HT1080 (cell line): ENCODE measurements at regions not wholly inside any gene's neighbourhood (a gene's known extent, or its start where the extent isn't known, plus 50 kb on each side); places are given as distances from the start of the nearest gene placed in this dataset.
"Not testable (repeated sequence)": the region's sequence is repeated elsewhere in the genome, so short reads cannot be mapped to it uniquely, and the experiment has no call there.

Source experiments
- DNase-seq: peaks from one replicate; pipeline ENCODE4 v3.0.0-alpha.2; 2015; ENCODE audit warnings: low read depth

DNA sequence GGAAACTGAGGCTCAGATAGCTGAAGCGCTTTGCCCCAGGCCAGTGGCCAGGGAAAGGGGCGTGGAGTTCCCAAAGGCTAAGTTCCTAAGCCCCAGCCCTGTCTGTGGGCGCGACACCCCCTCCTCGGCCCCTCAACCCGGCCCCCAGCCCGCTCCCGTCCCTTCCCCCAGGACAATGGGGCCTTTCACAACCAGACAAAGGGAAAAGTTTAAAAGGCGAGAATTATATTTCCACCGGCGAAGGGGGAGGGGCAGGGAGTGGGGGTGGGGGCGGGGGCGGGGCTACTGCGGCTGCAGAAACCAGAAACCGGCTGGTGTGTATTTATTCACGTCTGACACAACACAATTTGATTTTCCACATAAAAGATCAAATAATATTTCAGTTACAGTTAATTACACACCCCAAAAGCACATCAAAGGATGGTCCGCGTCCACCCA is 192.1 kb downstream of the MN1 start:
- DNase-seq: no peak

DNA sequence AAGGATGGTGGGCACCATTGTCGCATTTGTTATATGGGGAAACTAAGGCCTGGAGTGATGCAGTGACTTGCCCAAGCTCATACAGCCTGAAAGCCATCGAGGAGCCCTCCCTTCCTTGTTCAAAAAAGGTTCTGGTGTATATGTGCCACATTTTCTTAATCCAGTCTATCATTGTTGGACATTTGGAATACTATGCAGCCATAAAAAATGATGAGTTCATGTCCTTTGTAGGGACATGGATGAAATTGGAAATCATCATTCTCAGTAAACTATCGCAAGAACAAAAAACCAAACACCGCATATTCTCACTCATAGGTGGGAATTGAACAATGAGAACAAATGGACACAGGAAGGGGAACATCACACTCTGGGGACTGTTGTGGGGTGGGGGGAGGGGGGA is 191.4 kb downstream of the MN1 start:
- DNase-seq: not testable (repeated sequence)

DNA sequence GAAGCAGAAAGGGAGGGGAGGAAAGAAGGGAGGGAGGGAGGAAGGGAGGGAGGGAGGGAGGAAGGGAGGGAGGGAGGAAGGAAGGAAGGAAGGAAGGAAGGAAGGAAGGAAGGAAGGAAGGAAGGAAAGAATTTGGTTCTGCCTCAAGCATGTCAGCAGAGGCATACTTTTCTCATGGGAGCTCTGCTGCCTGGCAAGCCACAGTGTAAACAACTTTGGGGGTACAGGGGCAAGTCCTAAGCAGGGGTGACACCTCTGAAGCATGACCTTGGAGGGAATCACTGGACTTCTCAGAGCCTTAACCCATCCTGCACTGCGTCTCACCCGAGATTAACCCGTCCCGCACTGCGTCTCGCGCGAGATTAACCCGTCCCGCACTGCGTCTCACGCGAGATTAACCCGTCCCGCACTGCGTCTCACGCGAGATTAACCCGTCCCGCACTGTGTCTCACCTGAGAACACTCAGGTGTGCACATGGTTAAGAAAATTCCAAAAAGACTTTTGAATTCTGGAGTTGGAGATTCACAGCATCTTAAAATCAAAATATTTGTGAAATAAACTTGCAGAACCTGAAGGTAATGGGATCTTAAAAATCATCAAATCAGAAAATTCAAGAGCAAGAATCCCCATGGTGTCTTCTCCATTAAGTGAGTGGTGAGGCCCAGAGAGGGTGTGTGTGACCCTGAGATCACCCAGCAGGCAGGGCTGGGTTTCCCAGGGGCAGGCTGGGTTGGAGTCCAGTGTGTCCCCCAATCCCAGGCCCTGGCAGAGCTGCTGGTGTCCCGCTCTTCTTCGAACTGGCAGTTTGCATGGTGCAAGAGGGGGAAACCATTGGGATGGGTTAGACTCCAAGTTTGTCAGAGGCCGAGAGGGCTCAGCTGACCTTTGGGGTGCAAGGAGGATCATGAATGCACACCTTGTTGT is 190.4 kb downstream of the MN1 start:
- DNase-seq: no peak

DNA sequence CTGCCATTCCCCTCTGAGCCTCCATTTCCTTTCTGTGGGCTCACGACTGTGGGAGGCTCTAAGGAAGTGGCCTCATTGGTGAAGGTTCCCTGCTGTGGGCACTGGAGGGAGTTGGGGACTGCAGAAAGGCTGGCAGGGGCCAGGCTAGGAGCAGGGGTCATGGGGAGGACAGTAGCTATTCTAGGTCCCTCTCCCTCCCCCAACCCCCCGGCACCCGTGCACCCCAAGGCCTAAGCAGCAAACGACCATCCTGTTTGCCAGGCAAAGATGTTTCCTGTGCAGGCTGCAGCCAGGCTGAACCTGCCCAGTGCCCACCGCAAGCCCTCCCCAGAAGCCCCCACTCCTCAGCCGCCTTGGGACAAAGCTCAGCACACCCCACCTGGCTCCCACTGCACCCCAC is 189.4 kb downstream of the MN1 start:
- no peak for DNase-seq

DNA sequence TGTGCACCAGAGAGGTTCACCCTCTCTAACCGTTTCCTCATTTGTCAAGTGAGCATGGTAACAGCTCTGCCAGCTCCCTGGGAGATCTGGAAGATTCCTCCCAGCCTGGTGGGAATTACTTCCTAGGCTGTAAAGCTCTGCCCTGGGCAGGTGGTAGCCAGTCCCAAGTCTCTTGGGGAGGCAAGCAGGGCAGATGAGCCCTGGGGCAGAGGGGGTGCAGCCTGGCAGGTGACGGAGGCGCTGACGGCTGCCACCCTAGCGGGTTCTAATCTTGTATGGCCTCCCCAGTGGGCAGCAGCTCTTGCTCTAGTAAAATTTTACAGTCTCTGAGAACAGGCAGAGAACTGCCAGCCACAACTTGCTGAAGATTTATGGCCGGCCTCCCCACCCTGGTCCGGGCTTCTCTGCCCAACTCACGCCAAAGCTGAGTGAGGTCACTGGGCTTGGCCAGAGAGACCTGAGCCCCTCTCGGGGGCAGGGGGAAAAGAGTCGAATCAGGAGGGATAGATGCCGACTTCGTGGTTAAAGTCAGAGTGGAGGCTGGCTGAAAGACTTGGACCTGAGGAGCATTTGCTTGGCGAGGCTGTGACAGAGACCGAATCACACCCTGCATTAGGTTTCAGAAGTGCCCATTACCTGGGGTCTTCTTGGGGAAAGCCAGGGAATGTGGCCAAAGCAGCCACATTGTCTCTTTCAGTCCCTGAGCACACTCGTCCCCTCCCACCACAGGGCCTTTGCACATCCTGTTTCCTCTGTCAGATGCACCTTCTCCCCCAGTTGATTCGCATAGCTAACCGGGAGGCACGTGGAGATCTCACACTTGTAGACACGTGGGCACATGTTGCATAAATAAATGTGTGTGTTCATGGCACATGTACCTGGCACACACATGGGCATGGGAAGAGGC is 188.2 kb downstream of the MN1 start:
- DNase-seq: no peak

DNA sequence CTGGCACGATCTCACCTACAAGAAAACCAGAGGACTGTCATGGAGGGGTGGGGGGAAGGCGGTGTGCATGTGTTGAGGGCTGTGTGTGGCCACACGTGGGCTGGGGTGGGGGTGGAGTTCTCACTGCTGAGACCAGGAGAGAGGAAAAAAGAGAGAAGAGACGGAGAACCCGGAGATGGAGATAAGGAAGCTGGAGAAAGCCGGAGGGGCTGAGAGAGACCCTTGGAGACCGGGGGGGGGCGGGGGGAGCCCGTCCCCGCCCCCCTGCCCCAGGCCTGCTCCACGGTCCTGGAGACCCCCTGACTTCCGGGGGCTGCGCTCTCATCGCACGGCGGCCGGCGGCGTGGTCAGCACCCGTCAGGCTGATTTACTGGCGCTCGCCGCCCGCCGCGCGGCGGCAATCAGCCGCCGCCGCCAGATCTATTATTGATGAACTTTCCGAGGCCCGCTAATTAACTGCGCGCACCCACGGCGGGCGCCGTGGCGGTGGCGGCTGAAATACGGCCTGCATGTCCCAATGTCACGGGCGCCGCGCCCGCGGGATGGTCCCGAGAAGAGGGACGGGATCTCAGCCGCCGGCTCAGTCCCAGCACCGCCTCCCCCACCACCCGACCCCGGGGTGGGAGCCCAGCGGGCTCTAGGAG is 187.4 kb downstream of the MN1 start:
- no peak for DNase-seq

DNA sequence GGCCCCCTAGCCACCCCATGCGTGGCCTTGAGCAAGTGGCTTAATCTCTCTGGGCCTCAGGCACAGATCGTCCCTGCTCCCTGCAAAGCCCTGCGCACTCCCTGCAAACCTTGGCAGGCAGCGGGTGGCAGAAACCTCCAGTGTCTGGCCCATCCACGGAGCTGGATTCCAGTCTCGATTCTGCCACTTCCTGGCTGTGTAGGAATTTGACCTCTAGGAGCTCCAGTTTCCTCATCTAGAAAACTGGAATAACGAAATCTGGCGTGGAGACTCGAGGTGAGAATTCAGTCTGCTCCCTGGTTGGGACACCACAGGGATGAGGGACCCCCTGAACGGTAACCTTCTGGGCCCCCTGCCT is 186.9 kb downstream of the MN1 start:
- no peak for DNase-seq

DNA sequence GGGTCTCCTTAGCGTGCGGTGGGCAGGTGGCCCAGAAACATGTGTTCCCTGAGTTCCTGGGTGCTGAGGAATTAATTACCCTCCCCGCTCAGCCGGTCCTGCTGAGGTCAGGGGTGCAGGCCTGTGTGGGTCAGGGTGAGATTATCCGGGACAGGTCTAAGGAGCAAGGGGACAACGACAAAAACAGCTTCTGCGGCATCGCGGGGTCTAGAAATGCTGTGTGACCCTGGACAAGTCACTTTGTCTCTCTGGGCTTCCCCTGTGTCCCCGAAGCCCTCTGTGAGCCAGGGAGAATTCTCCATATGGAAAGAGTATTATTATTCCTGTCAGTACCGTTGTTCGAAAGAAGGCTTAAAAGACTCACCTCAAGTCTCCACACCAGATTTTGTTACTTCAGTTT is 186.1 kb downstream of the MN1 start:
- DNase-seq: no peak

DNA sequence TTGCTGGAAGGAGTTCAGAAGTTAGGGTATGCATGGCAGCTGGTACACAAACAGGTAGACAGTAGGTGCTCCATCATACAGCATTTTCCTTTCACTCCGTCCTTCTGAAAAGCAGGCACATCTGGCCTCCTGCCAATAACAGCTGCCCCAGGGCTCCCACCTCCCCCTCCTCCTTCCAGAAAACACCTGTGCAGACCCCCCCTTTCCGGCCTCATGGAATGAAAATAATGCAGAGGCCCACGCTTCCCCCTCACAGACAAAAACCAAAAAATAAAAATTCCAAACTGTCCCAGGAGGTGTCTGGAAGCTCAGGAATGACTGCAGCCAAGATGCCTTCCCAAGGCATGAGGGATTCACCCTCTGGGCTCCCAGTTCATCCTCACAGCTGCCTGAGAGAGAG is 185.5 kb downstream of the MN1 start:
- DNase-seq: no peak

DNA sequence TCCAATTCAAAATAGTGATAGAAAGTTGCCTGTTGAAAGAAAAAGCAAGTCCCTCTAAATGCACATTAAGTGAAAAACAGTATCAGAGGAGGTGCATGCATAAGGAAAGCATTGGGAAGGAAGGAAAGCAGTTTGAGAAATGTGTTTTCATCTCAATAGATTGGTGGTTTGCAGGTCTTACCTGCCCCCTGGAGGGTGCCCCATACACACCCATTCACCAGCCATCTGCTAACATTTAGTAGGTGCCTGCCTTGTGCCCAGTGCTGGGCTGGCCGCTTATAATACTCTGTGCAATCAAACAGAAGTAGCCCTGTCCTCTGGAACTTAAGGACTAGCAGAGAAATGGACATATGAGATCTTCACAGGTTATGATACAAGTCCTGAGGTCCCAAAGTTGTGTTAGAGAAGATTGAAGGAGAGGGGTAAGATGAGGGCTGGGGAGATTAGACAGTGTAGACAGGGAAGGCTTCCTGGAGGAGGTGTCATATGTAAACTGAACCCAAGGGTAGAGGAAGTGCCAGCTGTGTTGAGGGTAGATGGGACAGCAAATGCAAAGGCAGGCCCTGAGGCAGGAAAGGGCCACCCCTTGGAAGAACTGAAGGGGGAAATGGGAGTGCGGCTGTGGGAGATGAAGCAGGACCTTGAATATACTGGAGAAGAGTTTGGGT is 184.2 kb downstream of the MN1 start:
- no peak for DNase-seq

DNA sequence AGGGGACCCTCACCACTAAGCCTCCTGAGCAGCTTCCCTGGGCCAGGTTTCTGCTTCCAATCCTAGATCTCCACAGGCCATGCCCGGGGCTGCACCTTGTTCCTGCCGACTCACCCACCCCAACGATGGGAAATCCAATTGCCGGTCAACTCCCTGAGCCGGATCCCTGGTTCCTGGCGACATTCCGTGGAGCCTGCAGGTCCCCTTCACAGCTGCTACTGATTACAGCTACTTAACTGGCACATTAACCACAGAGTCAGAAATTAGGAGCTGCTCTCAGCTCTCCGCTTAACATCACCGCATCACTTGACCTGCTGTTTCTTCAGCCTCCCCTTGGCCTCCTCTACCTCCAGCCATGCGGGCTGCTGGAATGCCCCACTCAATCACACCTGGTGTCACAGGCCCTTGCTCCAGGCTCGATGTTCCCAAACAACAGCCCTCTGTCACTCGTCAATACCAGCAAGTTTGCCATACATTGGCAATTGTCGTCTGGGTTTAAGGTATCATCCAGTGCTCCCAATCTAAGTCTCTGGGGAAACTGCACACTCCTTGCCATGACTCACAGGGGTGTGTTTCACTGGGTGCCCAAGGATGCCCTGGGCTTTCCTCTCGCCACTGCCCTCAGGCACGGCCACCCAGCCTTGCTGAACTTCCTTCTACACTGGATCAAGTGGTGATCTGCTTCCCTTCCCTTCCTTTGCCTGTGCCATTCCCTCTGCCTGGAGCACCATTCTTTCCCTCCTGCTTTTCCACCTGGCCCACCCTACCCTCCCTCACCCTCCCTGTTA is 181.0 kb downstream of the MN1 start:
- DNase-seq: no peak

DNA sequence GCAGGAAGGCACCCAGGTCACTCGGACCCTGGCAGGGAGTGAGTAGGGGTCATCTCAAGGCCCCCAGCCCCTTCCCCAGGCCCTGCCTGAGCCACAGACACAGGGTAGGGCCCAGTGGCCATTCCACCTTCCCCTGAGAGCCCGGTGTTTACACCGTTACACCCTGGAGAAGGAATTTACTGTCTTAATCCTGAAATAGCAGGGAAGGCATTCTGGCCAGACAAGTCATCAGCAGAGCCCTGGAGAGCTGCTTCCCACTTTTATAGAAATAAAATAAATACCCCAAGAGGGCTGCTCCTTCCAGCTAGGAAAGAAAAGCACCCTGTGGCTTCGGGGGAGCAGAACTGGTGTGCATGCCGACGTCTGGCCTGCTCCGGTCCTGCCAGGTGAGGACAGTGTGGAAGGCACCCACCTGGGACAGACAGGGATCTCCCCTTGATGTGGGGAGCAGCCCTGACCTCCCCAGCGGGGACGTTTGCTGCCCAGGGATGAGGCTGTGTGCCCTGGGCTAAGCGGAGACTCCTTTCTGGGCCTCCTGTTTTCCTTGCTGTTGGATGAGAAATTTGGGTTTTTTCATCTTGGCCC is 180.0 kb downstream of the MN1 start:
- DNase-seq: no peak

DNA sequence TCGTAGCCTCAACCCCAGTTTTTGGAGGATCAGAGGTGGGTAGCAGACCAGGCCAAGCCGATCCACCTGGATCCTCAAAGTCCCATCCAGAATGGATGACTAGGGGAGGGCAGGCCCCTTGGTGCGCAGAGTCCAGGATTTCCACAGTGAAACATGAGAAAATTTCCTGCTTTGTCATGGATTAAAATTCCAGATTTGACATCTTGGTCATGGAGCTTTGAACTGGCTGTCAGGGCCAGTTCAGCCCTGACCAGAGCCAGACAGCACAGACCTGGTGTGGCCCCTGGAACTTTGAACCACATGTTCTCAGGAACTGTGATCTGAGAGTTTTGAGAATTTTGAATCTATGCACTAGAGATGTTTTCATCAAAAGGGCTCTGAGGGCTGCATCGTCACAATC is 177.5 kb downstream of the MN1 start:
- no peak for DNase-seq

DNA sequence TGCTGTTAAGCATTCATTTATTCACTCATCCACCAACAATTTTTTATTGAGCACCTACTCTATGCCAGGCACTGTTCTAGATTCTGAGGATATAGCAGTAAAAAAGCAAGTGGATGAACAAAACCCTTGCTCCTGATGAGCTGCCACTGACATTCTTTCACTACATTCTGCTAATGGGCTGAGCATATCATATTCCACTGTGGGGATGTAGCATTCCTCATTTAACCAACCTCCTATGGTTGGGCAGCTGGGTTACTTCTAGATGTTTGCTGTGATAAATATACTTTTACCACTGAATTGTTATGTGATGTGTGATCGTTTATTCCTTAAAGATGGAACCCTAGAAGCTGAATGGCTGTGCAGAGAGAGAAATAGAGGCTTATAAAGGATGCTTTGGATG is 176.9 kb downstream of the MN1 start:
- no peak for DNase-seq

DNA sequence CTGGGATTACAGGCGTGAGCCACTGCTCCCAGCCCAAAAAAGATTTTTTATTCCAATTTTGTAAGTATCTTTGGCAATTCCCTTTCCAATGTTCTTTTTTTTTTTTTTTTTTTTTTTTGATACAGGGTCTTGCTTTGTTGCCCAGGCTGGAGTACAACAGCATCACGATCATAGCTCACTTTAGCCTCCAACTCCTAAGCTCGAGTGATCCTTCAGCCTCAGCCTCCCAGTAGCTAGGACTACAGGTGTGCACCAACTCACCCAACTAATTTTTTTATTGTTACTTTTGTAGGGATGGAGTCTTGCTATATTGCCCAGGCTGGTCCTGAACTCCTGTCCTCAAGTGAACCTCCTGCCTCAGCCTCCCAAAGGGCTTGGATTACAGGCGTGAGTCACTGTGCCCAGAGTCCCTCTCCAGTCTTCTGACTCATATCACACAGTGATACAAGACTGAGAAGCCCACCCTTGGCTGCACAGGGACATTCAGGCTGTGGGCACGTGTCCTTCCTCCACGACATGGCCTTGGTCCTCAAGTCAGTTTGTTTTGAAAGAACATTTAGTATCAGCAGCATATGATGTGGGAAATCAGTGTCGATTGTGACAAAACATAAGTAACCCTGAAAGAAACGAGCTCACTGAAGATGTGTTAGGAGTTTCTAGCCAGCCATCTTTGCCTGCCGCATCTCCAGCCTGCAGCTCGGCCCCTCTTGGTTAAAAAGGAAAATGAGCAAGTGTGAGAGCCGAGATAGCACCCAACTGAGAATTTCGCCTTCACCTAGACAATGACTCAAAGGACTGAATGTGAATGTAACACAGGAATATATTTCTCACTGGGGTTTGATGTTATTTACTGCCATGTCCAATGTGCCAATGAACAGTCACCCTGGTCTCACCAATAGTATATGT is 175.5 kb downstream of the MN1 start:
- peak; percentile 19 for DNase-seq

DNA sequence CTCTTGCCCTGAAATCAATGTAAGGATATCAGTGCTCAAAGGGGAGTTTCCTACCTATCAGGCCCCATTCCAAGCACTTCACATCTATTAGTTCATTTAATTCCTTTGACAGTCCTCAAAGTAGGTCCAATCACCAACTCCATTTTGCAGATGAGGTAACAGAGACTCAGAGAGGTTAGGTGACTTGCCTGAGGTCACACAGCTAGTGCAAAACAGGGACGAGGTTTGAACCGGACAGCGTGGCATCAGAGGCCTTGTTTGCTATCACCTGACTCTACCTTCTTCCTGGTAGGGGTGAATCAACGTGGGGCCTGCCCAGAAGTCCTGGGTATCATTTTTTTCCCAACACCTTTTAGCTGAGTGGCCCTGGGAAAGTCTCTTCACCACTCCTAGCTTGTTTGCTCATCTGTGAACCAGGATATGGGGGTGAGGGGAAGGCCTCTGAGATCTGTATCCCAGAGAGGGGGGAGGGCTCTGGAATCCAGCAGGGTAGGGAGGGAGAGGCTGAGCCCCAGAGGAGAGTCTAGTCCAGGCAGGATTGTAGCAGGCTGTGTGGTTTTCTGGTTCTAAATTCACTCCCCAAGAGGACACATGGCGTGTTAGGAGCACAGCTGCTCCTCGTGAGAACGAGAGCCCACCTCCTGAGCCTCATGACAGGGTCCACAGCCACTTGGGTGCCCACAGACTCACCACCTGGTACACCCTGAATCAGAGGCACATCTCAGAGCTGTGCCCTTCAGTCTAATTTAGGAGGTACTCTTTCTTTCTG is 174.7 kb downstream of the MN1 start:
- DNase-seq: no peak

DNA sequence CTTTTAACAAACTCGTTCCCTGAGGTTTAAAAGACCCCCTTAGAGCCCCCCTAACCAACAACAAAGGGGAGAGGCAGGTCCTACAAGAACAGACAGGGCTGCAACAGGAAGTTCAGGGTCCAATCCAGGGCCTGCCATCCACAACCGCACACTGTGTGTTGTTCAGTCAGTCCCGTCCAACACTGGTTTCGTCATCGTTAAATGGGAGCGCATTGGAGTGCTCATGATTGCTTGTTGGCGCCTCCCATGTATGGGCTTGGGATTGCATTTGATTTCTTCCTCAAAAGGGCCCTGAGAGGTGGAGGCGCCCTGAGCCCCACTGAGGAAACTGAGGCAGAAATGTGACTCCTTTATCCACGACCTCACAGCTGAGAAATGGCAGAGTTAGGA is 174.1 kb downstream of the MN1 start:
- DNase-seq: no peak

DNA sequence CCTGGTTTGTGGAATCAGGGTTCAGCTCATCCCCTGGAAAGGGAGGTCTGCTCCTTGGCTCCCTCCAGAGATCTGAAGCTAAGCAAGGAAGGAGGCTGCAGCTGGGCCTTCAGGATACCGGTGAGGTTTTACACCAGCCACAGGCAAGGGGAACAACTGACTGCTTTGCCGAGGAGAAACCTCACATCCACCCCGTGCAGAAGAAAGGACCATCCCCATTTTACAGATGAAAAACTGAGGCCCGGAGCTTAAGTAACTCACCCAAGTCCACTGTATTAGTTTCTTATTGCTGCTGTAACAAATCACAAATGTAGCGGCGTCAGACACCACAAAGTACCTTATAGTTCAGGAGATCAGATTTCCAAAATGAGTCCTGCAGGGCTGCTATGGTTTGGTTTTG is 173.7 kb downstream of the MN1 start:
- DNase-seq: no peak
